ENCODE measurements at regions not wholly inside any gene's neighbourhood (a gene's known extent, or its start where the extent isn't known, plus 50 kb on each side); places are given as distances from the start of the nearest gene placed in this dataset.

GRCh38 chr3:157672061-157672460, 168.8 kb upstream of the VEPH1 start:
- 41 to 84% methylated on average over 1 of the region's 1 CpG for WGBS, 2 donors
- H3K4me3 ChIP-seq = no peak overlapping the region
- no peak for TF ChIP-seq EP300 (IDR thresholded peaks at IDR 0.05)
- TF ChIP-seq, protein P1, sequence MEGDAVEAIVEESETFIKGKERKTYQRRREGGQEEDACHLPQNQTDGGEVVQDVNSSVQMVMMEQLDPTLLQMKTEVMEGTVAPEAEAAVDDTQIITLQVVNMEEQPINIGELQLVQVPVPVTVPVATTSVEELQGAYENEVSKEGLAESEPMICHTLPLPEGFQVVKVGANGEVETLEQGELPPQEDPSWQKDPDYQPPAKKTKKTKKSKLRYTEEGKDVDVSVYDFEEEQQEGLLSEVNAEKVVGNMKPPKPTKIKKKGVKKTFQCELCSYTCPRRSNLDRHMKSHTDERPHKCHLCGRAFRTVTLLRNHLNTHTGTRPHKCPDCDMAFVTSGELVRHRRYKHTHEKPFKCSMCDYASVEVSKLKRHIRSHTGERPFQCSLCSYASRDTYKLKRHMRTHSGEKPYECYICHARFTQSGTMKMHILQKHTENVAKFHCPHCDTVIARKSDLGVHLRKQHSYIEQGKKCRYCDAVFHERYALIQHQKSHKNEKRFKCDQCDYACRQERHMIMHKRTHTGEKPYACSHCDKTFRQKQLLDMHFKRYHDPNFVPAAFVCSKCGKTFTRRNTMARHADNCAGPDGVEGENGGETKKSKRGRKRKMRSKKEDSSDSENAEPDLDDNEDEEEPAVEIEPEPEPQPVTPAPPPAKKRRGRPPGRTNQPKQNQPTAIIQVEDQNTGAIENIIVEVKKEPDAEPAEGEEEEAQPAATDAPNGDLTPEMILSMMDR (IDR thresholded peaks at IDR 0.05) = no peak
- no peak for TF ChIP-seq POLR2A (IDR thresholded peaks at IDR 0.05)
- TF ChIP-seq POLR2AphosphoS5 (IDR thresholded peaks at IDR 0.05) = no peak
- no peak overlapping the region for H3K27ac ChIP-seq
- no peak for DNase-seq
- no peaks in the 10 kb centered on the region for H3K36me3 ChIP-seq
- intact Hi-C loops (cut with DNase I) = no loop called here
- H3K9me3 ChIP-seq = no peaks in the 10 kb centered on the region
- no peaks in the 10 kb centered on the region for H3K4me1 ChIP-seq
- H3K27me3 ChIP-seq = no peaks in the 10 kb centered on the region

GRCh38 chr3:157671656-157672055, 168.4 kb upstream of the VEPH1 start:
- no peak for DNase-seq
- intact Hi-C loops (cut with DNase I) = no loop called here
- Histone ChIP-seq H3K4me3 (no peak overlapping the region), H3K27ac (no peak overlapping the region), H3K9me3 (no peaks in the 10 kb centered on the region), H3K4me1 (no peaks in the 10 kb centered on the region), H3K27me3 (no peaks in the 10 kb centered on the region), H3K36me3 (no peaks in the 10 kb centered on the region)
- 72 to 73% methylated on average over 3 of the region's 3 CpGs for WGBS, 2 donors
- TF ChIP-seq, protein P1 (IDR thresholded peaks at IDR 0.05) = no peak

GRCh38 chr3:157669416-157669815, 166.2 kb upstream of the VEPH1 start:
- Histone ChIP-seq H3K27ac (no peak overlapping the region), H3K27me3 (no peaks in the 10 kb centered on the region), H3K9me3 (no peaks in the 10 kb centered on the region), H3K4me3 (no peak overlapping the region), H3K36me3 (no peaks in the 10 kb centered on the region), H3K4me1 (no peaks in the 10 kb centered on the region)
- intact Hi-C loops (cut with DNase I) = no loop called here
- 16 to 35% methylated on average over 1 of the region's 1 CpG for WGBS, 2 donors
- TF ChIP-seq EP300 (IDR thresholded peaks at IDR 0.05) = no peak
- no peak for TF ChIP-seq POLR2A (IDR thresholded peaks at IDR 0.05)
- TF ChIP-seq, protein P1 (IDR thresholded peaks at IDR 0.05) = no peak
- no peak for TF ChIP-seq POLR2AphosphoS5 (IDR thresholded peaks at IDR 0.05)
- DNase-seq = no peak

DNA sequence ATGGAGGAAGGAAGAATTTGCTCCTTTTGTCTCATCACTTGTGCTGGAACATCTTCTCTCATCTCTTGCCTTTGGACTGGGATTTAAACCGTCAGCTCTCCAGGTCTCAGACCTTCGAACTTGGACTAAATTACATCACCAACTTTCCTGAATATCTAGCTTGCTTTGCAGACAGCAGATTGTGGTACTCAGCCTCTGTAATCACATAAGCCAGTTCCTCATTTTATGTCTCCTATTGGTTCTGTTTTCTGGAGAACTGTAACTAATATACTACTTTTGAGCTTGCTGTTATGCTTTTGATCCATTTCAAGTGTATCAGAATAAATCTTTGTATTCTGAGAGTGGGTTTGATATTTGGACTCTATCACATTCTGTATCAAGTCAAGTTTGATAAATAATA, 164.3 kb upstream of the VEPH1 start:
- no peak for DNase-seq
- no peak for TF ChIP-seq EP300 (IDR thresholded peaks at IDR 0.05)
- TF ChIP-seq, protein P1 (IDR thresholded peaks at IDR 0.05) = no peak
- TF ChIP-seq POLR2AphosphoS5 (IDR thresholded peaks at IDR 0.05) = no peak
- TF ChIP-seq POLR2A (IDR thresholded peaks at IDR 0.05) = no peak
- Histone ChIP-seq H3K4me3 (no peak overlapping the region), H3K9me3 (no peaks in the 10 kb centered on the region), H3K4me1 (no peaks in the 10 kb centered on the region), H3K27ac (no peak overlapping the region), H3K36me3 (no peaks in the 10 kb centered on the region), H3K27me3 (no peaks in the 10 kb centered on the region)
- 51 to 67% methylated on average over 2 of the region's 2 CpGs for WGBS, 2 donors
- intact Hi-C loops (cut with DNase I) = no loop called here

DNA sequence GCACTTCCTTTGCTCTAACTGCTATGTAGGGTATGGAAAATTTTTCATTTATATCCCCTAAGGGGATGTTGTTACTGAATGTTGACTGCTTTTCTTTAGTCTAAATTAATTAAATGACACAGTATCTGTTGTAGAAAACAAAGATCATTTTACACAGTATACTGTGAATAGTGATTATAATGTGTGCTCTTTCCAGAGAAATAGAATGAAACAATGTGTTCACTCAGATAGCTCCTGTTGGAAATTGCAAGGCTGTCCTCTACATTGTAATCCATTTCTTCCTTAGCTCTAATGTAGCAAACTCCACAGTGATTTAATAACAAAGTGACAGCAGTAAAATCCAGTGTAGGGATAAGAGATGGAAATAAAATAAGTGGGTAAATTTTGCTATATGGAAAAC, 159.0 kb upstream of the VEPH1 start:
- no peak overlapping the region for H3K4me3 ChIP-seq

More for the DNA sequence above, 159.0 kb upstream of the VEPH1 start:
- intact Hi-C loops (cut with DNase I) = no loop called here
- Histone ChIP-seq H3K27ac (no peak overlapping the region), H3K9me3 (no peaks in the 10 kb centered on the region), H3K27me3 (no peaks in the 10 kb centered on the region), H3K36me3 (no peaks in the 10 kb centered on the region), H3K4me1 (no peaks in the 10 kb centered on the region)
- no peak for DNase-seq
- no peak for TF ChIP-seq POLR2A (IDR thresholded peaks at IDR 0.05)
- TF ChIP-seq, protein P1 (IDR thresholded peaks at IDR 0.05) = no peak
- no peak for TF ChIP-seq EP300 (IDR thresholded peaks at IDR 0.05)
- TF ChIP-seq POLR2AphosphoS5 (IDR thresholded peaks at IDR 0.05) = no peak

All from sigmoid colon (tissue), 6 donors.